Right lobe of liver (tissue), 6 donors: ENCODE measurements at regions not wholly inside any gene's neighbourhood (a gene's known extent, or its start where the extent isn't known, plus 50 kb on each side); places are given as distances from the start of the nearest gene placed in this dataset.

Experiments
- ATAC-seq, 4 donors: fragments of 200-7000 bp; cut with Tn5 transposase; one replicate each; pipeline ENCODE4 v1.9.1; 2020; ENCODE audit warnings: mild to moderate bottlenecking in 4 of 4, moderate library complexity in 4 of 4
- DNase-seq, 3 donors: peaks; one replicate each; pipeline ENCODE4 v3.0.0-alpha.2; 2020
- H3K27ac ChIP-seq, 3 donors: fragments of 200-600 bp; one replicate each; pipeline ENCODE4 v1.8.0; 2022
- H3K27me3 ChIP-seq, 2 donors: fragments of 200-600 bp; one replicate each; pipeline ENCODE4 v1.8.0; 2022
- H3K36me3 ChIP-seq, 4 donors: fragments of 200-600 bp; sonication (generic) in 1 of 4; one replicate each; pipeline versions ENCODE4 v1.5.1 to v1.8.0; 2017 to 2022; ENCODE audit warnings: control low read depth in 1 of 4
- H3K4me1 ChIP-seq, 4 donors: fragments of 200-600 bp; sonication (generic) in 1 of 4; one replicate each; pipeline versions ENCODE4 v1.5.1 to v1.8.0; 2017 to 2022; ENCODE audit warnings: control low read depth in 1 of 4
- H3K4me3 ChIP-seq, 3 donors: fragments of 200-600 bp; one replicate each; pipeline ENCODE4 v1.8.0; 2022
- H3K9me3 ChIP-seq, 4 donors: fragments of 200-600 bp; sonication (generic) in 1 of 4; one replicate each; pipeline versions ENCODE4 v1.5.1 to v1.8.0; 2017 to 2022; ENCODE audit warnings: control low read depth in 1 of 4
- POLR2A ChIP-seq: fragments of 450-650 bp; IDR thresholded peaks from one replicate; pipeline ENCODE4 v1.6.1; 2017; ENCODE audit warnings: antibody characterized with exemption, mild to moderate bottlenecking
- WGBS: methylation state at CpG from one replicate; pipeline ENCODE4 v1.1.6; 2018; ENCODE audit warnings: low coverage, low lambda C conversion rate; ENCODE audit not compliant: insufficient coverage; ENCODE audit errors: missing lambda C conversion rate; 5-methylcytosine and 5-hydroxymethylcytosine counted together
- intact Hi-C, 2 donors: fragments of 100-400 bp; cut with DNase I; formaldehyde crosslinking; loops; one replicate each; pipeline versions ENCODE4 v1.11.2 to v1.14.1; 2022
- TF ChIP-seq, protein P1 (sequence below), 4 donors: fragments of 200-600 bp in 3 of 4; fragments of 450-650 bp in 1 of 4; IDR thresholded peaks; one replicate each; pipeline versions ENCODE4 v1.5.1 to v1.8.0; 2016 to 2022; ENCODE audit warnings: antibody characterized with exemption in 4 of 4, mild to moderate bottlenecking in 2 of 4
- donor health status: DM: no; HTN: yes; CAD: no.
- donor health status: DM: no; HTN: no; CAD: no.
- donor health status: DM: no; HTN: no; CAD: no.
- donor health status: DM: no; HTN: yes; CAD: no.
- donor health status: DM: no; HTN: yes; CAD: no.

GRCh38 chr19:32103541-32103940 lies 241.9 kb upstream of the ZNF507 start:
- Histone ChIP-seq H3K4me3 (no peak overlapping the region), H3K27ac (no peak overlapping the region), H3K4me1 (no peaks in the 10 kb centered on the region), H3K9me3 (no peaks in the 10 kb centered on the region), H3K27me3 (no peaks in the 10 kb centered on the region), H3K36me3 (no peaks in the 10 kb centered on the region)
- 38% methylated on average over 11 of the region's 11 CpGs for whole genome bisulfite sequencing
- intact Hi-C loops: no loop called here
- TF ChIP-seq, protein P1, sequence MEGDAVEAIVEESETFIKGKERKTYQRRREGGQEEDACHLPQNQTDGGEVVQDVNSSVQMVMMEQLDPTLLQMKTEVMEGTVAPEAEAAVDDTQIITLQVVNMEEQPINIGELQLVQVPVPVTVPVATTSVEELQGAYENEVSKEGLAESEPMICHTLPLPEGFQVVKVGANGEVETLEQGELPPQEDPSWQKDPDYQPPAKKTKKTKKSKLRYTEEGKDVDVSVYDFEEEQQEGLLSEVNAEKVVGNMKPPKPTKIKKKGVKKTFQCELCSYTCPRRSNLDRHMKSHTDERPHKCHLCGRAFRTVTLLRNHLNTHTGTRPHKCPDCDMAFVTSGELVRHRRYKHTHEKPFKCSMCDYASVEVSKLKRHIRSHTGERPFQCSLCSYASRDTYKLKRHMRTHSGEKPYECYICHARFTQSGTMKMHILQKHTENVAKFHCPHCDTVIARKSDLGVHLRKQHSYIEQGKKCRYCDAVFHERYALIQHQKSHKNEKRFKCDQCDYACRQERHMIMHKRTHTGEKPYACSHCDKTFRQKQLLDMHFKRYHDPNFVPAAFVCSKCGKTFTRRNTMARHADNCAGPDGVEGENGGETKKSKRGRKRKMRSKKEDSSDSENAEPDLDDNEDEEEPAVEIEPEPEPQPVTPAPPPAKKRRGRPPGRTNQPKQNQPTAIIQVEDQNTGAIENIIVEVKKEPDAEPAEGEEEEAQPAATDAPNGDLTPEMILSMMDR (IDR thresholded peaks at IDR 0.05): no peak
- no peak for TF ChIP-seq POLR2A
- no peak for DNase-seq
- ATAC-seq: no peak

- WGBS: 31% methylated on average over 14 of the region's 16 CpGs
- Histone ChIP-seq H3K4me1 (no peaks in the 10 kb centered on the region), H3K27ac (no peak overlapping the region), H3K27me3 (no peaks in the 10 kb centered on the region), H3K4me3 (no peak overlapping the region), H3K9me3 (no peaks in the 10 kb centered on the region), H3K36me3 (no peaks in the 10 kb centered on the region)
- ATAC-seq (no peak), DNase-seq (no peak)
- intact Hi-C loops: no loop called here
- TF ChIP-seq POLR2A: no peak
- TF ChIP-seq, protein P1 (IDR thresholded peaks at IDR 0.05): no peak
These were observed 241.1 kb upstream of the ZNF507 start for GRCh38 chr19:32104153-32104849.

GRCh38 chr19:32104850-32105235 lies 240.6 kb upstream of the ZNF507 start:
- no peak overlapping the region for H3K4me3 ChIP-seq
- H3K36me3 ChIP-seq: no peaks in the 10 kb centered on the region
- DNase-seq (no peak), ATAC-seq (no peak)
- WGBS: 42% methylated on average over 6 of the region's 8 CpGs
- H3K27me3 ChIP-seq: no peaks in the 10 kb centered on the region
- no peak for TF ChIP-seq POLR2A
- TF ChIP-seq, protein P1 (IDR thresholded peaks at IDR 0.05): no peak
- H3K9me3 ChIP-seq: no peaks in the 10 kb centered on the region
- intact Hi-C loops: no loop called here
- no peak overlapping the region for H3K27ac ChIP-seq
- H3K4me1 ChIP-seq: no peaks in the 10 kb centered on the region

GRCh38 chr19:32105527-32106310 lies 239.7 kb upstream of the ZNF507 start:
- Histone ChIP-seq H3K27ac (no peak overlapping the region), H3K27me3 (no peaks in the 10 kb centered on the region), H3K9me3 (no peaks in the 10 kb centered on the region), H3K4me3 (no peak overlapping the region), H3K36me3 (no peaks in the 10 kb centered on the region), H3K4me1 (no peaks in the 10 kb centered on the region)
- DNase-seq (no peak), ATAC-seq (no peak)
- intact Hi-C loops: no loop called here
- TF ChIP-seq, protein P1 (IDR thresholded peaks at IDR 0.05): no peak
- TF ChIP-seq POLR2A: no peak
- WGBS: 65% methylated on average over 16 of the region's 16 CpGs
